ENCODE measurements at regions not wholly inside any gene's neighbourhood (a gene's known extent, or its start where the extent isn't known, plus 50 kb on each side); places are given as distances from the start of the nearest gene placed in this dataset.

GRCh38 chr12:65517656-65518210 lies 239.2 kb downstream of the MSRB3 start:
- no peak overlapping the region for H3K4me3 ChIP-seq (replicated peaks in 1 of 2; ENCODE audit: low read depth in 2 of 2, low read length in 2 of 2)
- no peak for TF ChIP-seq CTCF (IDR thresholded peaks at IDR 0.05; ENCODE audit: low read depth, low read length)
- no peak for DNase-seq (ENCODE audit: low read depth in 2 of 2)

- TF ChIP-seq CTCF (IDR thresholded peaks at IDR 0.05; ENCODE audit: low read depth, low read length): no peak
- DNase-seq (ENCODE audit: low read depth in 2 of 2): no peak
- H3K4me3 ChIP-seq (replicated peaks in 1 of 2; ENCODE audit: low read depth in 2 of 2, low read length in 2 of 2): no peak overlapping the region
Measured at GRCh38 chr12:65518771-65519170, 240.3 kb downstream of the MSRB3 start.

- DNase-seq (ENCODE audit: low read depth in 2 of 2): no peak
- no peak overlapping the region for H3K4me3 ChIP-seq (replicated peaks in 1 of 2; ENCODE audit: low read depth in 2 of 2, low read length in 2 of 2)
- TF ChIP-seq CTCF (IDR thresholded peaks at IDR 0.05; ENCODE audit: low read depth, low read length): no peak
Measured at GRCh38 chr12:65520658-65521057, 242.2 kb downstream of the MSRB3 start.

GRCh38 chr12:65522956-65523860 lies 244.7 kb downstream of the MSRB3 start:
- peak; percentile 43 to 53 for DNase-seq (ENCODE audit: low read depth in 2 of 2)
- TF ChIP-seq CTCF (IDR thresholded peaks at IDR 0.05; ENCODE audit: low read depth, low read length): no peak
- no peak overlapping the region for H3K4me3 ChIP-seq (replicated peaks in 1 of 2; ENCODE audit: low read depth in 2 of 2, low read length in 2 of 2)

GRCh38 chr12:65524666-65525065 lies 246.2 kb downstream of the MSRB3 start:
- TF ChIP-seq CTCF (IDR thresholded peaks at IDR 0.05; ENCODE audit: low read depth, low read length): no peak
- DNase-seq (ENCODE audit: low read depth in 2 of 2): peak; percentile 63 to 92
- no peak overlapping the region for H3K4me3 ChIP-seq (replicated peaks in 1 of 2; ENCODE audit: low read depth in 2 of 2, low read length in 2 of 2)

GRCh38 chr12:65525491-65526141 lies 247.1 kb downstream of the MSRB3 start:
- DNase-seq (ENCODE audit: low read depth in 2 of 2): peak in 1 of 2 donors; percentile 97
- TF ChIP-seq CTCF (IDR thresholded peaks at IDR 0.05; ENCODE audit: low read depth, low read length): no peak
- no peak overlapping the region for H3K4me3 ChIP-seq (replicated peaks in 1 of 2; ENCODE audit: low read depth in 2 of 2, low read length in 2 of 2)
